ENCODE measurements at regions not wholly inside any gene's neighbourhood (a gene's known extent, or its start where the extent isn't known, plus 50 kb on each side); places are given as distances from the start of the nearest gene placed in this dataset.
A peak's percentile ranks its signal among the peaks of the same experiment; 100 is the strongest.

DNA sequence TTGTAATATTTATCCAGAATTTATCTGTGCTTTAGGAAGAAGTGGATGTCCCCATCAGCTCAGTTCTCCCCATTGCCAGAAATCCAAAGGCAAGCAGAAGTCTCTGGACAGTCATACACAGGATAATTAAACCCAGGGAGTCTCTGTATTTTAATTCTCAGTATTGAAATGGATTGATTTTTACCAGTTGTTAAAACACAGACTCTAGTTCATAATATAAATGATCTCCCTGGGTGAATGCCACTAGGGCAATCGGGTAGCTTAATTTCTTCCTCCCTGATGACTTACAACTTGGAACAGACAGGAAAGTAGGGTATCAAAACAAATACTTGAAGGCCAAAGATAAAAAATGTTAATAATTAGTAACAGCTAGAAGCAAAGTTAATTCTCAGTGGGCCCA lies 66.5 kb upstream of the DAP start:
- H3K9me3 ChIP-seq (ENCODE audit: control insufficient read depth, insufficient read depth, low read length): no peaks in the 10 kb centered on the region
- H3K4me2 ChIP-seq (ENCODE audit: low read length): no peak overlapping the region
- H3K4me3 ChIP-seq (ENCODE audit: low read length): no peak overlapping the region
- no peaks in the 10 kb centered on the region for H4K20me1 ChIP-seq (ENCODE audit: control insufficient read depth, insufficient read depth, low read depth, low read length)
- no peaks in the 10 kb centered on the region for H3K9me2 ChIP-seq (replicated peaks; ENCODE audit: control insufficient read depth, low read length)
- no peaks in the 10 kb centered on the region for H3K36me3 ChIP-seq (ENCODE audit: control insufficient read depth, low read length)
- H3K79me2 ChIP-seq (ENCODE audit: control insufficient read depth, low read length): no peaks in the 10 kb centered on the region
- H3F3A ChIP-seq (ENCODE audit: control insufficient read depth, insufficient read depth): no peaks in the 10 kb centered on the region
- peaks cover 15% of the 10 kb centered on the region for H3K4me1 ChIP-seq (ENCODE audit: control insufficient read depth, low read length)
- no peak overlapping the region for H3K27ac ChIP-seq (ENCODE audit: low read depth, low read length)
- TF ChIP-seq, protein P1, sequence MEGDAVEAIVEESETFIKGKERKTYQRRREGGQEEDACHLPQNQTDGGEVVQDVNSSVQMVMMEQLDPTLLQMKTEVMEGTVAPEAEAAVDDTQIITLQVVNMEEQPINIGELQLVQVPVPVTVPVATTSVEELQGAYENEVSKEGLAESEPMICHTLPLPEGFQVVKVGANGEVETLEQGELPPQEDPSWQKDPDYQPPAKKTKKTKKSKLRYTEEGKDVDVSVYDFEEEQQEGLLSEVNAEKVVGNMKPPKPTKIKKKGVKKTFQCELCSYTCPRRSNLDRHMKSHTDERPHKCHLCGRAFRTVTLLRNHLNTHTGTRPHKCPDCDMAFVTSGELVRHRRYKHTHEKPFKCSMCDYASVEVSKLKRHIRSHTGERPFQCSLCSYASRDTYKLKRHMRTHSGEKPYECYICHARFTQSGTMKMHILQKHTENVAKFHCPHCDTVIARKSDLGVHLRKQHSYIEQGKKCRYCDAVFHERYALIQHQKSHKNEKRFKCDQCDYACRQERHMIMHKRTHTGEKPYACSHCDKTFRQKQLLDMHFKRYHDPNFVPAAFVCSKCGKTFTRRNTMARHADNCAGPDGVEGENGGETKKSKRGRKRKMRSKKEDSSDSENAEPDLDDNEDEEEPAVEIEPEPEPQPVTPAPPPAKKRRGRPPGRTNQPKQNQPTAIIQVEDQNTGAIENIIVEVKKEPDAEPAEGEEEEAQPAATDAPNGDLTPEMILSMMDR (IDR thresholded peaks at IDR 0.05; ENCODE audit: low read depth, low read length, poor library complexity, severe bottlenecking): no peak
- TF ChIP-seq EZH2phosphoT487 (IDR thresholded peaks at IDR 0.05; ENCODE audit: borderline replicate concordance, low read length): no peak
- no peaks in the 10 kb centered on the region for H3K27me3 ChIP-seq (ENCODE audit: control insufficient read depth, low read length)

GRCh38 chr5:10826971-10827370 lies 65.9 kb upstream of the DAP start:
- TF ChIP-seq, protein P1 (IDR thresholded peaks at IDR 0.05; ENCODE audit: low read depth, low read length, poor library complexity, severe bottlenecking): no peak
- TF ChIP-seq EZH2phosphoT487 (IDR thresholded peaks at IDR 0.05; ENCODE audit: borderline replicate concordance, low read length): no peak
- H3K27ac ChIP-seq (ENCODE audit: low read depth, low read length): no peak overlapping the region

GRCh38 chr5:10825897-10826644 lies 65.0 kb upstream of the DAP start:
- Histone ChIP-seq H3K4me3 (ENCODE audit: low read length) (peak overlapping the region; percentile 37), H4K20me1 (ENCODE audit: control insufficient read depth, insufficient read depth, low read depth, low read length) (no peaks in the 10 kb centered on the region)

More at GRCh38 chr5:10826971-10827370, 65.9 kb upstream of the DAP start:
- Histone ChIP-seq H3K27me3 (ENCODE audit: control insufficient read depth, low read length) (no peaks in the 10 kb centered on the region), H3K79me2 (ENCODE audit: control insufficient read depth, low read length) (no peaks in the 10 kb centered on the region), H3K9me2 (replicated peaks; ENCODE audit: control insufficient read depth, low read length) (no peaks in the 10 kb centered on the region), H3K4me1 (ENCODE audit: control insufficient read depth, low read length) (peaks cover 15% of the 10 kb centered on the region), H3K9me3 (ENCODE audit: control insufficient read depth, insufficient read depth, low read length) (no peaks in the 10 kb centered on the region), H3K36me3 (ENCODE audit: control insufficient read depth, low read length) (no peaks in the 10 kb centered on the region), H3K4me2 (ENCODE audit: low read length) (no peak overlapping the region), H4K20me1 (ENCODE audit: control insufficient read depth, insufficient read depth, low read depth, low read length) (no peaks in the 10 kb centered on the region), H3K4me3 (ENCODE audit: low read length) (no peak overlapping the region), H3F3A (ENCODE audit: control insufficient read depth, insufficient read depth) (no peaks in the 10 kb centered on the region)

More at GRCh38 chr5:10825897-10826644, 65.0 kb upstream of the DAP start:
- Histone ChIP-seq H3K4me1 (ENCODE audit: control insufficient read depth, low read length) (peaks cover 15% of the 10 kb centered on the region), H3K27ac (ENCODE audit: low read depth, low read length) (peak overlapping the region; percentile 40), H3K79me2 (ENCODE audit: control insufficient read depth, low read length) (no peaks in the 10 kb centered on the region), H3F3A (ENCODE audit: control insufficient read depth, insufficient read depth) (no peaks in the 10 kb centered on the region), H3K36me3 (ENCODE audit: control insufficient read depth, low read length) (no peaks in the 10 kb centered on the region), H3K27me3 (ENCODE audit: control insufficient read depth, low read length) (no peaks in the 10 kb centered on the region), H3K9me3 (ENCODE audit: control insufficient read depth, insufficient read depth, low read length) (no peaks in the 10 kb centered on the region), H3K9me2 (replicated peaks; ENCODE audit: control insufficient read depth, low read length) (no peaks in the 10 kb centered on the region), H3K4me2 (ENCODE audit: low read length) (peak overlapping the region; percentile 56)
- TF ChIP-seq, protein P1 (IDR thresholded peaks at IDR 0.05; ENCODE audit: low read depth, low read length, poor library complexity, severe bottlenecking): peak; percentile 68
- no peak for TF ChIP-seq EZH2phosphoT487 (IDR thresholded peaks at IDR 0.05; ENCODE audit: borderline replicate concordance, low read length)
